Gastrocnemius medialis (tissue), 4 donors: ENCODE measurements at regions not wholly inside any gene's neighbourhood (a gene's known extent, or its start where the extent isn't known, plus 50 kb on each side); places are given as distances from the start of the nearest gene placed in this dataset.

Experiments
- ATAC-seq, 2 donors: fragments of 150-250 bp; one replicate each; pipeline ENCODE4 v1.9.1; 2016
- DNase-seq, 2 donors: peaks; one replicate each; pipeline ENCODE4 v3.0.0-alpha.2; 2019
- H3K27ac ChIP-seq, 4 donors: fragments of 200-600 bp; sonication (generic); 1 replicate in 1 of 4; 2 replicates in 3 of 4; pipeline ENCODE4 v1.5.1; 2016 to 2018; ENCODE audit warnings: mild to moderate bottlenecking in 2 of 4, moderate library complexity in 1 of 4
- H3K27me3 ChIP-seq, 3 donors: fragments of 200-600 bp; sonication (generic) in 2 of 3; 1 replicate in 1 of 3; 2 replicates in 2 of 3; pipeline versions ENCODE4 v1.5.1 to v1.6.0; 2016 to 2019; ENCODE audit warnings: mild to moderate bottlenecking in 1 of 3, moderate library complexity in 1 of 3
- H3K36me3 ChIP-seq, 2 donors: fragments of 200-600 bp; sonication (generic) in 1 of 2; one replicate each; pipeline ENCODE4 v1.5.1; 2017 to 2018
- H3K4me1 ChIP-seq, 2 donors: fragments of 200-600 bp; sonication (generic) in 1 of 2; one replicate each; pipeline ENCODE4 v1.5.1; 2016 to 2017; ENCODE audit warnings: mild to moderate bottlenecking in 2 of 2
- H3K4me3 ChIP-seq, 4 donors: fragments of 200-600 bp; sonication (generic) in 3 of 4; 1 replicate in 1 of 4; 2 replicates in 3 of 4; pipeline ENCODE4 v1.5.1; 2016 to 2019; ENCODE audit warnings: mild to moderate bottlenecking in 2 of 4
- H3K9me3 ChIP-seq, 3 donors: fragments of 200-600 bp; sonication (generic) in 2 of 3; 1 replicate in 1 of 3; 2 replicates in 2 of 3; pipeline ENCODE4 v1.5.1; 2016 to 2019
- CTCF ChIP-seq, 5 experiments: fragments of 450-650 bp in 3 of 5; fragments of 200-600 bp in 2 of 5; sonication (generic) in 2 of 5; IDR thresholded peaks in 4 of 5; conservative IDR thresholded peaks in 1 of 5; 1 replicate in 4 of 5; 2 replicates in 1 of 5; pipeline ENCODE4 v1.5.1; 2016 to 2019; ENCODE audit warnings: antibody characterized with exemption in 5 of 5, mild to moderate bottlenecking in 3 of 5, moderate library complexity in 3 of 5
- POLR2A ChIP-seq, 2 donors: fragments of 450-650 bp; IDR thresholded peaks; one replicate each; pipeline ENCODE4 v1.6.1; 2017; ENCODE audit warnings: antibody characterized with exemption in 2 of 2, mild to moderate bottlenecking in 2 of 2, moderate library complexity in 2 of 2
- in situ Hi-C, 4 donors: fragments of 200-750 bp; cut with MboI; loops; one replicate each; pipeline versions ENCODE4 v1.15.0 to v1.8.0; 2017; ENCODE audit warnings: low sequenced_read_pairs in 4 of 4
- intact Hi-C: fragments of 100-400 bp; cut with DNase I; formaldehyde crosslinking; loops from one replicate; pipeline ENCODE4 v1.15.1; 2023; ENCODE audit warnings: low total_unique reads

- DNase-seq (no peak), ATAC-seq (no peak)
- no peaks in the 10 kb centered on the region for H3K36me3 ChIP-seq
- no peaks in the 10 kb centered on the region for H3K9me3 ChIP-seq
- no peak overlapping the region for H3K27ac ChIP-seq
- intact Hi-C loops (no loop called here), in situ Hi-C loops (no loop called here)
- no peaks in the 10 kb centered on the region for H3K27me3 ChIP-seq
- no peak overlapping the region for H3K4me3 ChIP-seq
- no peak for TF ChIP-seq POLR2A (IDR thresholded peaks at IDR 0.05)
- no peak for TF ChIP-seq CTCF (IDR thresholded peaks at IDR 0.05 in 4 of 5, conservative IDR thresholded peaks at IDR 0.05 in 1 of 5)
- H3K4me1 ChIP-seq: no peaks in the 10 kb centered on the region
These were observed 106.3 kb downstream of the TMEM26 start for GRCh38 chr10:61346796-61347413.

GRCh38 chr10:61343796-61344195 lies 109.4 kb downstream of the TMEM26 start:
- Histone ChIP-seq H3K9me3 (no peaks in the 10 kb centered on the region), H3K4me3 (no peak overlapping the region), H3K4me1 (no peaks in the 10 kb centered on the region), H3K27ac (no peak overlapping the region), H3K27me3 (no peaks in the 10 kb centered on the region), H3K36me3 (no peaks in the 10 kb centered on the region)
- TF ChIP-seq CTCF (IDR thresholded peaks at IDR 0.05 in 4 of 5, conservative IDR thresholded peaks at IDR 0.05 in 1 of 5) (no peak), POLR2A (IDR thresholded peaks at IDR 0.05) (no peak)
- in situ Hi-C loops (no loop called here), intact Hi-C loops (no loop called here)
- no peak for ATAC-seq
- no peak for DNase-seq

GRCh38 chr10:61342858-61343572 lies 110.2 kb downstream of the TMEM26 start:
- no peak for DNase-seq
- no peak overlapping the region for H3K27ac ChIP-seq
- no peak for ATAC-seq
- in situ Hi-C loops: no loop called here
- no peak for TF ChIP-seq CTCF (IDR thresholded peaks at IDR 0.05 in 4 of 5, conservative IDR thresholded peaks at IDR 0.05 in 1 of 5)
- TF ChIP-seq POLR2A (IDR thresholded peaks at IDR 0.05): no peak
- no peaks in the 10 kb centered on the region for H3K4me1 ChIP-seq
- H3K27me3 ChIP-seq: no peaks in the 10 kb centered on the region
- intact Hi-C loops: no loop called here
- H3K4me3 ChIP-seq: no peak overlapping the region
- no peaks in the 10 kb centered on the region for H3K36me3 ChIP-seq
- no peaks in the 10 kb centered on the region for H3K9me3 ChIP-seq

GRCh38 chr10:61341008-61341407 lies 112.2 kb downstream of the TMEM26 start:
- intact Hi-C loops: no loop called here
- no peaks in the 10 kb centered on the region for H3K9me3 ChIP-seq
- no peak for ATAC-seq
- no peak overlapping the region for H3K27ac ChIP-seq
- no peak for DNase-seq
- no peak for TF ChIP-seq CTCF (IDR thresholded peaks at IDR 0.05 in 4 of 5, conservative IDR thresholded peaks at IDR 0.05 in 1 of 5)
- TF ChIP-seq POLR2A (IDR thresholded peaks at IDR 0.05): no peak
- no peaks in the 10 kb centered on the region for H3K4me1 ChIP-seq
- in situ Hi-C loops: no loop called here
- H3K27me3 ChIP-seq: no peaks in the 10 kb centered on the region
- H3K36me3 ChIP-seq: no peaks in the 10 kb centered on the region
- no peak overlapping the region for H3K4me3 ChIP-seq
